HG02798 (cell line): ENCODE measurements at regions not wholly inside any gene's neighbourhood (a gene's known extent, or its start where the extent isn't known, plus 50 kb on each side); places are given as distances from the start of the nearest gene placed in this dataset.

Source experiments
- ATAC-seq: cut with Tn5 transposase; IDR thresholded peaks from one replicate; pipeline ENCODE4 v1.9.1; 2021; ENCODE audit warnings: mild to moderate bottlenecking; ENCODE audit not compliant: unreplicated experiment, poor library complexity

- ATAC-seq, result no peak
Measured at GRCh38 chr9:89802781-89803355, 198.1 kb downstream of the GADD45G start.

GRCh38 chr9:89803403-89803802, 198.6 kb downstream of the GADD45G start:
- ATAC-seq, result no peak

GRCh38 chr9:89804766-89805531, 200.1 kb downstream of the GADD45G start:
- no peak for ATAC-seq

GRCh38 chr9:89805571-89806292, 200.9 kb downstream of the GADD45G start:
- ATAC-seq, result no peak

- no peak for ATAC-seq
Measured at GRCh38 chr9:89806371-89807100, 201.7 kb downstream of the GADD45G start.

GRCh38 chr9:89807101-89807395, 202.2 kb downstream of the GADD45G start:
- ATAC-seq, result no peak

GRCh38 chr9:89807682-89808075, 202.9 kb downstream of the GADD45G start:
- ATAC-seq, result no peak

GRCh38 chr9:89808076-89808755, 203.4 kb downstream of the GADD45G start:
- ATAC-seq, result peak; percentile 42

- no peak for ATAC-seq
Measured at GRCh38 chr9:89808756-89809181, 204.0 kb downstream of the GADD45G start.

- ATAC-seq, result no peak
Measured at GRCh38 chr9:89810431-89810830, 205.6 kb downstream of the GADD45G start.

- ATAC-seq, result no peak
Measured at GRCh38 chr9:89811356-89811755, 206.5 kb downstream of the GADD45G start.

- ATAC-seq, result no peak
Measured at GRCh38 chr9:89811886-89812450, 207.2 kb downstream of the GADD45G start.

GRCh38 chr9:89812556-89813181, 207.9 kb downstream of the GADD45G start:
- no peak for ATAC-seq

GRCh38 chr9:89813482-89813881, 208.7 kb downstream of the GADD45G start:
- ATAC-seq, result no peak

- no peak for ATAC-seq
Measured at GRCh38 chr9:89814340-89815040, 209.7 kb downstream of the GADD45G start.

- peak; percentile 39 for ATAC-seq
Measured at GRCh38 chr9:89815061-89815902, 210.5 kb downstream of the GADD45G start.

GRCh38 chr9:89815903-89816573, 211.2 kb downstream of the GADD45G start:
- peak; percentile 90 for ATAC-seq
